Muscle layer of duodenum (tissue), 2 donors: ENCODE measurements at regions not wholly inside any gene's neighbourhood (a gene's known extent, or its start where the extent isn't known, plus 50 kb on each side); places are given as distances from the start of the nearest gene placed in this dataset.

Source experiments
- H3K27ac ChIP-seq: one replicate; pipeline ENCODE4 v1.7.0; 2013; ENCODE audit warnings: mild to moderate bottlenecking, low read length
- H3K27me3 ChIP-seq: one replicate; pipeline ENCODE4 v1.7.0; 2013; ENCODE audit warnings: low read depth, mild to moderate bottlenecking, control low read depth, low read length
- H3K36me3 ChIP-seq, 2 donors: one replicate each; pipeline ENCODE4 v1.7.0; 2013; ENCODE audit warnings: low read length in 2 of 2, control low read depth in 1 of 2, mild to moderate bottlenecking in 1 of 2; ENCODE audit not compliant: insufficient read depth in 2 of 2, control insufficient read depth in 1 of 2
- H3K4me1 ChIP-seq, 2 donors: one replicate each; pipeline ENCODE4 v1.7.0; 2013; ENCODE audit warnings: low read length in 2 of 2, mild to moderate bottlenecking in 2 of 2, control low read depth in 1 of 2, moderate library complexity in 1 of 2; ENCODE audit not compliant: insufficient read depth in 2 of 2, control insufficient read depth in 1 of 2
- H3K4me3 ChIP-seq, 2 donors: one replicate each; pipeline ENCODE4 v1.7.0; 2013; ENCODE audit warnings: low read length in 2 of 2, low read depth in 1 of 2, mild to moderate bottlenecking in 1 of 2
- H3K9me3 ChIP-seq, 2 donors: one replicate each; pipeline ENCODE4 v1.7.0; 2013; ENCODE audit warnings: low read length in 2 of 2, control low read depth in 1 of 2, mild to moderate bottlenecking in 1 of 2; ENCODE audit not compliant: control insufficient read depth in 1 of 2
- donor health status: healthy.

GRCh38 chrY:15650056-15650455 lies 1125.7 kb downstream of the NLGN4Y start:
- no peak overlapping the region for H3K27ac ChIP-seq
- H3K4me3 ChIP-seq: no peak overlapping the region
- H3K36me3 ChIP-seq: no peaks in the 10 kb centered on the region
- no peaks in the 10 kb centered on the region for H3K27me3 ChIP-seq
- no peaks in the 10 kb centered on the region for H3K4me1 ChIP-seq
- H3K9me3 ChIP-seq: no peaks in the 10 kb centered on the region

- Histone ChIP-seq H3K27ac (no peak overlapping the region), H3K4me3 (no peak overlapping the region), H3K36me3 (no peaks in the 10 kb centered on the region), H3K27me3 (no peaks in the 10 kb centered on the region), H3K9me3 (no peaks in the 10 kb centered on the region), H3K4me1 (no peaks in the 10 kb centered on the region)
These were observed 1164.2 kb downstream of the NLGN4Y start for GRCh38 chrY:15688531-15688930.

DNA sequence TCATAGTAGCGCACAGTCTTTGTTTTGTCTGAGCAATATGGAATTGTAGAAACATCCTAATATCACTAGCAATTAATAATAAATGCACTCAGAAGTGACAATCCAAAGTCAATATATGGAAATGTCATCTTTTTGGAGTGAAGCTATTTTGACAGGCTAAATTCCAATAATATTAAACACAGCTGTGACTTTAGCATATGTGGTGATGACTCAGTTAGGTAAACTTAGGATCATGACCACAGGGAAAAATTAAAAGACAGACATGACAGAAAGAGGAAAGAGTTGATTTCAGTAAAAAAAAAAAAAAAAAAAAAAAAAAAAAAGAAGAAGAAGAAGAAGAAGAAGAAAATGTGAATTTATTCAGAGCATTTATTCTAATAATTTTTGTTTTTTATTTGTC lies 1165.7 kb downstream of the NLGN4Y start:
- Histone ChIP-seq H3K27me3 (no peaks in the 10 kb centered on the region), H3K36me3 (no peaks in the 10 kb centered on the region), H3K4me1 (no peaks in the 10 kb centered on the region), H3K4me3 (no peak overlapping the region), H3K27ac (no peak overlapping the region), H3K9me3 (no peaks in the 10 kb centered on the region)

DNA sequence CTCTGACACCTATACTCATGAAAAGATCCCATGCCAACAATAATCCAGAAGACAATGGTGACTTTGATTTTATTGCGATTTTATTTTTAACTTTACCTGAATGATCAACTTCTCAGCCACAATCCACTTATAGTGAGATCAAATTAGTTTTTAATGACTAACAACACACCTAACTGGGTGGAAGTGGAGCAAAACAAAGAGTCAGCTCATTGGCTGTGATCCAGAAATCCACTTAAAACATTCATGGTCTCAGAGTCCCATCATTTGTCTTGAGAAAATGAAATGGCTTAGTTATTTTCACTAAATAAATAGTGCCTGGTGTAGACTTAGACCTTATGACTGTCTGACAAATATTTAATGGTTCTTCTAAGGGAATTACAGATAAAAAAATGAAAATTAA lies 1177.8 kb downstream of the NLGN4Y start:
- H3K9me3 ChIP-seq: no peaks in the 10 kb centered on the region
- H3K36me3 ChIP-seq: no peaks in the 10 kb centered on the region
- H3K4me1 ChIP-seq: no peaks in the 10 kb centered on the region
- no peaks in the 10 kb centered on the region for H3K27me3 ChIP-seq
- H3K4me3 ChIP-seq: no peak overlapping the region
- no peak overlapping the region for H3K27ac ChIP-seq

DNA sequence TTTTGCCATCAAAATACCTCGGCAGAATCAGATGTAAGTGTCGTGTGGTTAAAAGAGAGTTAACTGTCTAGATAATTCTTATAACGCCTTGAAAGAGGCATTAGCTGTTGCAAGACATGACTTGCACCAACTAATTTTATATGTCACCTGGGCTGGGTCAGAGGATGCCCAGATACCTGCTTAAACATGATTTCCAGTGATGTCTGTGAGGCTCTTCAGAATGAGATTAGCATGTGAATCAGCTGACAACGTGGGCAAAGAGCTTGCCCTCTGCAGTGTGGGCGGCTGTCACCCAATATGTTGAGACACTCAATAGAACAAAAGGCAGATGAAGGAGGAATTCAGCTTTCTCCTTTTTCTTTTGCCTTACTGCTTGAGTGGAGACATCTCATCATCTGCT lies 1180.6 kb downstream of the NLGN4Y start:
- H3K27me3 ChIP-seq: no peaks in the 10 kb centered on the region
- no peaks in the 10 kb centered on the region for H3K4me1 ChIP-seq
- no peaks in the 10 kb centered on the region for H3K36me3 ChIP-seq
- no peaks in the 10 kb centered on the region for H3K9me3 ChIP-seq
- H3K27ac ChIP-seq: no peak overlapping the region
- no peak overlapping the region for H3K4me3 ChIP-seq

DNA sequence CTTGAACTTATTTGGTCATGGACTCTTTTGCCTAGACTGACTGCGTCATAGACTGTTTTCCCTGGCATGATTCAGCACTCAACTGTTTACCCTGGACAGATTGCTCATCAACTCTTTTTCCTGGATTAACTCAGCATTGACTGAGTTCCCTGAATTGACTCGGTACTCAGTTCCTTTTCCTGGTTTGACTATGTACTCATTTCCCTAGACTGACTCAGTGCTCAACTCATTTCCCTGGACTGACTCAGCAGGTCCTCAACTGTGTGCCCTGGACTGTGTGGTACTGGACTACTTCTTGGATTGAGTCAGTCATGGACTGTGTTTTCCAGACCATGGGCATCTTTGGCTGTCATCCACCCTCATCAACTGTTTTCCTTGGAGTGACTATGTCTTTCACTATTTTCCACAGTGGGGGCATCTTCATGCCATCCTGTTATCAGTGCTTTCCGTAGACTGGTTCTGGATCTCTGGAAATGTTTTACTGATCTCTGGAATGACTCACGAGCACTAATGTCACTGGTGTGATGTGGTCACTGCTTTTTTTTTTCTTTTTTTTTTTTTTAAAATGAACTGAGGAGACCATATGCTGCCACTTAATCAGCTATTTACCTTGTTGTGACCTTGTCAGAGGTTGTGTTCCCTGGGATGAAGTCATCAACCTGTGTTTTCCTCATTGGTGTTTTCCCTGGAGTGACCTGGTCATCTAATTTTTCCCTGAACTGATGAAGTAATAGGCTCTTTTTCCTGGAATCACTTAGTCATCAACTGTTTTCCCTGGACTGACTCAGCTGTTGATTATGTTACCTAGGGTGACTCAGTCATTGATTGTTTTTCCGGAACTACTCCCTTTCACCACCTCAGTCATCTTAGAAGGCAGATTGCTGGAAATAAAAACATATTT lies 1225.5 kb downstream of the NLGN4Y start:
- no peaks in the 10 kb centered on the region for H3K9me3 ChIP-seq

GRCh38 chrY:15751001-15751400 lies 1226.7 kb downstream of the NLGN4Y start:
- Histone ChIP-seq H3K27me3 (no peaks in the 10 kb centered on the region), H3K27ac (no peak overlapping the region), H3K9me3 (no peaks in the 10 kb centered on the region), H3K4me3 (no peak overlapping the region), H3K36me3 (no peaks in the 10 kb centered on the region), H3K4me1 (no peaks in the 10 kb centered on the region)

More for the DNA sequence above, 1225.5 kb downstream of the NLGN4Y start:
- Histone ChIP-seq H3K4me3 (no peak overlapping the region), H3K27ac (no peak overlapping the region), H3K36me3 (no peaks in the 10 kb centered on the region), H3K27me3 (no peaks in the 10 kb centered on the region), H3K4me1 (no peaks in the 10 kb centered on the region)

- Histone ChIP-seq H3K27me3 (no peaks in the 10 kb centered on the region), H3K27ac (no peak overlapping the region), H3K36me3 (no peaks in the 10 kb centered on the region), H3K4me1 (no peaks in the 10 kb centered on the region), H3K4me3 (no peak overlapping the region), H3K9me3 (no peaks in the 10 kb centered on the region)
These were observed 1231.9 kb downstream of the NLGN4Y start for GRCh38 chrY:15756266-15756665.

DNA sequence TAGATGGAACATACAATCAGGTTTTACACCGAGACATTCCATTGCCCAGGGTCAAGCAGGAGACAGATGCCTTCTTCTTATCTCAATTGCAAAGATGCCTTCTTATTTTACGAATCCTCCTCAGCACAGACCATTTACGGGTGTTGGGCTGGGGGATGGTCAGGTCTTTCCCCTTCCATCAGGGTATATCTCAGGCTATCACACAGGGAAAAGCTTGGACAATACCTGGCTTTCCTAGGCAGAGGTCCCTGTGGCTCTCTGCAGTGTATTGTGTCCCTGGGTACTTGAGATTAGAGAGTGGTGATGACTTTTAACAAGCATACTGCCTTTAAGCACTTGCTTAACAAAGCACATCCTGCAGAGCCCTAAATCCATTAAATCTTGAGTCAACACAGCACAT lies 1249.2 kb downstream of the NLGN4Y start:
- no peaks in the 10 kb centered on the region for H3K27me3 ChIP-seq
- no peak overlapping the region for H3K4me3 ChIP-seq
- no peak overlapping the region for H3K27ac ChIP-seq
- no peaks in the 10 kb centered on the region for H3K9me3 ChIP-seq
- no peaks in the 10 kb centered on the region for H3K36me3 ChIP-seq
- H3K4me1 ChIP-seq: no peaks in the 10 kb centered on the region

- Histone ChIP-seq H3K27me3 (no peaks in the 10 kb centered on the region), H3K4me1 (no peaks in the 10 kb centered on the region), H3K4me3 (no peak overlapping the region), H3K27ac (no peak overlapping the region), H3K36me3 (no peaks in the 10 kb centered on the region), H3K9me3 (no peaks in the 10 kb centered on the region)
These were observed 1251.6 kb downstream of the NLGN4Y start for GRCh38 chrY:15775880-15776279.

DNA sequence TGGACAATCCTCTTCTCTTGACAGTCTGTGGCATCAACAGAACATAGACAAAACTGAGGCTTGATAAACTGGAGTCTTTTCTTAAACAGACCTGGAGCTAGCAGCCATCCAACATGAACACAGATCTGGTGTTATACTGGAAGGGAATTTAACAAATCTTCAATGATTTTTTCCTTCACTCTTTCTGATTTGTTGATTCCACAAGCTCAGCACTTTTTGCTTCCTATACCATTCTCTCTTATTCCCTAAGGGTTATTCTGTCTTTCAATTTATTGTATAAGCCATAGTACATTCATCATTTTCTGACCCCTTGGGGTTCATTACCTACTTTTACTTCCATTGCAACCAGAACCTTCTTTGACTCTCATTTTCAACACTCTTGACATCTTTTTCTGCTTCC lies 1255.6 kb downstream of the NLGN4Y start:
- Histone ChIP-seq H3K4me3 (no peak overlapping the region), H3K9me3 (no peaks in the 10 kb centered on the region)

DNA sequence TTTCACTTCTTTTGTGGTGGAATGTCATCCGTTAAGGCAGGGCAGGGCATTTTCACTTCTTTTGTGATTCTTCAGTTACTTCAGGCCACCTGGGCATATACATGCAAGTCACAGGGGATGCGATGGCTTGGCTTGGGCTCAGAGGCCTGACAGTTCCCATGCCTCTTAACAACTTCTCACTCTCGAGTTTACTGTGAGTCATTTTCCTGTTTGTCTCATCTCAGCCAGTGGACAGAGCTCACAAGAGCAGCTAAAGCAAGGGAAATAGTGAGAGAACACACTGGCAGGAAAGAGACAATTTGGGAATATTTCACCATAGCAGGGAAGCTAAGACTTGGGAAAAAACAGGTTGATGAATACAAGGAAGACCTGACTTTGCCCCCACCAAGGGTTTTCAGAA lies 1275.7 kb downstream of the NLGN4Y start:
- Histone ChIP-seq H3K4me3 (no peak overlapping the region), H3K9me3 (no peaks in the 10 kb centered on the region), H3K4me1 (no peaks in the 10 kb centered on the region), H3K27me3 (no peaks in the 10 kb centered on the region), H3K36me3 (no peaks in the 10 kb centered on the region), H3K27ac (no peak overlapping the region)

More for the DNA sequence above, 1255.6 kb downstream of the NLGN4Y start:
- no peaks in the 10 kb centered on the region for H3K4me1 ChIP-seq
- H3K36me3 ChIP-seq: no peaks in the 10 kb centered on the region
- no peak overlapping the region for H3K27ac ChIP-seq
- H3K27me3 ChIP-seq: no peaks in the 10 kb centered on the region
